ENCODE measurements at regions not wholly inside any gene's neighbourhood (a gene's known extent, or its start where the extent isn't known, plus 50 kb on each side); places are given as distances from the start of the nearest gene placed in this dataset.

- Histone ChIP-seq H3K27me3 (ENCODE audit: insufficient read depth, poor library complexity, severe bottlenecking) (peaks cover 5% of the 10 kb centered on the region), H3K4me1 (ENCODE audit: insufficient read depth, poor library complexity, severe bottlenecking) (no peaks in the 10 kb centered on the region), H3K4me3 (ENCODE audit: severe bottlenecking) (no peak overlapping the region), H3K27ac (ENCODE audit: poor library complexity, severe bottlenecking) (no peak overlapping the region), H3K9me3 (ENCODE audit: severe bottlenecking) (no peaks in the 10 kb centered on the region), H3K36me3 (ENCODE audit: low read depth) (no peaks in the 10 kb centered on the region)
- no peak for DNase-seq (ENCODE audit: low spot score)
- ATAC-seq (ENCODE audit: low read depth): no peak
- TF ChIP-seq, protein P1, sequence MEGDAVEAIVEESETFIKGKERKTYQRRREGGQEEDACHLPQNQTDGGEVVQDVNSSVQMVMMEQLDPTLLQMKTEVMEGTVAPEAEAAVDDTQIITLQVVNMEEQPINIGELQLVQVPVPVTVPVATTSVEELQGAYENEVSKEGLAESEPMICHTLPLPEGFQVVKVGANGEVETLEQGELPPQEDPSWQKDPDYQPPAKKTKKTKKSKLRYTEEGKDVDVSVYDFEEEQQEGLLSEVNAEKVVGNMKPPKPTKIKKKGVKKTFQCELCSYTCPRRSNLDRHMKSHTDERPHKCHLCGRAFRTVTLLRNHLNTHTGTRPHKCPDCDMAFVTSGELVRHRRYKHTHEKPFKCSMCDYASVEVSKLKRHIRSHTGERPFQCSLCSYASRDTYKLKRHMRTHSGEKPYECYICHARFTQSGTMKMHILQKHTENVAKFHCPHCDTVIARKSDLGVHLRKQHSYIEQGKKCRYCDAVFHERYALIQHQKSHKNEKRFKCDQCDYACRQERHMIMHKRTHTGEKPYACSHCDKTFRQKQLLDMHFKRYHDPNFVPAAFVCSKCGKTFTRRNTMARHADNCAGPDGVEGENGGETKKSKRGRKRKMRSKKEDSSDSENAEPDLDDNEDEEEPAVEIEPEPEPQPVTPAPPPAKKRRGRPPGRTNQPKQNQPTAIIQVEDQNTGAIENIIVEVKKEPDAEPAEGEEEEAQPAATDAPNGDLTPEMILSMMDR (IDR thresholded peaks at IDR 0.05; ENCODE audit: poor library complexity, severe bottlenecking): no peak
Measured at GRCh38 chr3:63064209-63064755, 189.1 kb upstream of the CADPS start.

GRCh38 chr3:63067999-63068645 lies 192.9 kb upstream of the CADPS start:
- Histone ChIP-seq H3K4me1 (ENCODE audit: insufficient read depth, poor library complexity, severe bottlenecking) (no peaks in the 10 kb centered on the region), H3K4me3 (ENCODE audit: severe bottlenecking) (no peak overlapping the region), H3K27me3 (ENCODE audit: insufficient read depth, poor library complexity, severe bottlenecking) (no peaks in the 10 kb centered on the region), H3K27ac (ENCODE audit: poor library complexity, severe bottlenecking) (no peak overlapping the region), H3K36me3 (ENCODE audit: low read depth) (no peaks in the 10 kb centered on the region), H3K9me3 (ENCODE audit: severe bottlenecking) (no peaks in the 10 kb centered on the region)
- DNase-seq (ENCODE audit: low spot score): no peak
- TF ChIP-seq, protein P1 (IDR thresholded peaks at IDR 0.05; ENCODE audit: poor library complexity, severe bottlenecking): no peak
- ATAC-seq (ENCODE audit: low read depth): 0 out of 3 replicates have a peak, but pooled peaks have one; percentile 41

GRCh38 chr3:63069806-63070475 lies 194.7 kb upstream of the CADPS start:
- no peaks in the 10 kb centered on the region for H3K36me3 ChIP-seq (ENCODE audit: low read depth)
- DNase-seq (ENCODE audit: low spot score) (no peak), ATAC-seq (ENCODE audit: low read depth) (no peak)
- H3K27ac ChIP-seq (ENCODE audit: poor library complexity, severe bottlenecking): no peak overlapping the region
- H3K4me1 ChIP-seq (ENCODE audit: insufficient read depth, poor library complexity, severe bottlenecking): no peaks in the 10 kb centered on the region
- TF ChIP-seq, protein P1 (IDR thresholded peaks at IDR 0.05; ENCODE audit: poor library complexity, severe bottlenecking): no peak
- no peaks in the 10 kb centered on the region for H3K27me3 ChIP-seq (ENCODE audit: insufficient read depth, poor library complexity, severe bottlenecking)
- H3K4me3 ChIP-seq (ENCODE audit: severe bottlenecking): no peak overlapping the region
- H3K9me3 ChIP-seq (ENCODE audit: severe bottlenecking): no peaks in the 10 kb centered on the region

GRCh38 chr3:63070476-63070810 lies 195.2 kb upstream of the CADPS start:
- H3K9me3 ChIP-seq (ENCODE audit: severe bottlenecking): no peaks in the 10 kb centered on the region
- no peak overlapping the region for H3K27ac ChIP-seq (ENCODE audit: poor library complexity, severe bottlenecking)
- DNase-seq (ENCODE audit: low spot score) (no peak), ATAC-seq (ENCODE audit: low read depth) (no peak)
- no peaks in the 10 kb centered on the region for H3K27me3 ChIP-seq (ENCODE audit: insufficient read depth, poor library complexity, severe bottlenecking)
- no peaks in the 10 kb centered on the region for H3K36me3 ChIP-seq (ENCODE audit: low read depth)
- H3K4me1 ChIP-seq (ENCODE audit: insufficient read depth, poor library complexity, severe bottlenecking): no peaks in the 10 kb centered on the region
- no peak overlapping the region for H3K4me3 ChIP-seq (ENCODE audit: severe bottlenecking)
- TF ChIP-seq, protein P1 (IDR thresholded peaks at IDR 0.05; ENCODE audit: poor library complexity, severe bottlenecking): no peak

DNA sequence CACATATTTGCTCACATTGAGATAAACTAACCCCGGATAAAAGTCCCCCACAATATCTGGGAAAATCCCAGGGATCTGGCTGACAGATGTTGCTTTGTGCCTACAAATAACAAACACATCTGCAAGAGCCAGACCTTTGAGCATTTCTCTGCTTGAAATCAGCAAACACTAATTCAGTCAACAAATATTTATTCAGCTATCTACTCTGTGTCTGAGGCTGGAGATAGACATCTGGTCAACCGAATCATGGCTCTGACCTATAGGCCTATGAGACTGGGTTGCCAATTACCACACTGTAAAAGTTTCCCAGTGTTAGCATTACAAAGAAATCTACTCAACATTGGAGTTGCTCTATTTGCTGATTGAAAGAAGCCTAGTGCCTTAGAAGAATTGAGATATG lies 201.1 kb upstream of the CADPS start:
- TF ChIP-seq, protein P1 (IDR thresholded peaks at IDR 0.05; ENCODE audit: poor library complexity, severe bottlenecking): no peak
- DNase-seq (ENCODE audit: low spot score) (no peak), ATAC-seq (ENCODE audit: low read depth) (no peak)
- H3K4me3 ChIP-seq (ENCODE audit: severe bottlenecking): no peak overlapping the region
- H3K27me3 ChIP-seq (ENCODE audit: insufficient read depth, poor library complexity, severe bottlenecking): peaks cover under 1% of the 10 kb centered on the region
- no peaks in the 10 kb centered on the region for H3K4me1 ChIP-seq (ENCODE audit: insufficient read depth, poor library complexity, severe bottlenecking)
- no peaks in the 10 kb centered on the region for H3K9me3 ChIP-seq (ENCODE audit: severe bottlenecking)
- H3K36me3 ChIP-seq (ENCODE audit: low read depth): no peaks in the 10 kb centered on the region
- H3K27ac ChIP-seq (ENCODE audit: poor library complexity, severe bottlenecking): no peak overlapping the region
